ENCODE measurements at regions not wholly inside any gene's neighbourhood (a gene's known extent, or its start where the extent isn't known, plus 50 kb on each side); places are given as distances from the start of the nearest gene placed in this dataset.

- no peak for TF ChIP-seq CTCF (IDR thresholded peaks at IDR 0.05; ENCODE audit: borderline replicate concordance, extremely low read depth, low read length, poor library complexity, severe bottlenecking)
- no peak for TF ChIP-seq EZH2 (IDR thresholded peaks at IDR 0.05; ENCODE audit: borderline replicate concordance, low read depth, low read length, severe bottlenecking)
These were observed 532.0 kb upstream of the POU3F3 start for GRCh38 chr2:104321796-104322349.
